HL-60 (cell line): ENCODE measurements at regions not wholly inside any gene's neighbourhood (a gene's known extent, or its start where the extent isn't known, plus 50 kb on each side); places are given as distances from the start of the nearest gene placed in this dataset.

Experiments used
- POLR2AphosphoS5 ChIP-seq: IDR thresholded peaks from 2 replicates; pipeline ENCODE4 v1.6.1; 2012; ENCODE audit warnings: low read depth
- TF ChIP-seq, protein P1 (sequence below): IDR thresholded peaks from one replicate; pipeline ENCODE4 v1.5.1; 2011; ENCODE audit warnings: low read length, control low read depth, inconsistent platforms; ENCODE audit not compliant: insufficient read depth

DNA sequence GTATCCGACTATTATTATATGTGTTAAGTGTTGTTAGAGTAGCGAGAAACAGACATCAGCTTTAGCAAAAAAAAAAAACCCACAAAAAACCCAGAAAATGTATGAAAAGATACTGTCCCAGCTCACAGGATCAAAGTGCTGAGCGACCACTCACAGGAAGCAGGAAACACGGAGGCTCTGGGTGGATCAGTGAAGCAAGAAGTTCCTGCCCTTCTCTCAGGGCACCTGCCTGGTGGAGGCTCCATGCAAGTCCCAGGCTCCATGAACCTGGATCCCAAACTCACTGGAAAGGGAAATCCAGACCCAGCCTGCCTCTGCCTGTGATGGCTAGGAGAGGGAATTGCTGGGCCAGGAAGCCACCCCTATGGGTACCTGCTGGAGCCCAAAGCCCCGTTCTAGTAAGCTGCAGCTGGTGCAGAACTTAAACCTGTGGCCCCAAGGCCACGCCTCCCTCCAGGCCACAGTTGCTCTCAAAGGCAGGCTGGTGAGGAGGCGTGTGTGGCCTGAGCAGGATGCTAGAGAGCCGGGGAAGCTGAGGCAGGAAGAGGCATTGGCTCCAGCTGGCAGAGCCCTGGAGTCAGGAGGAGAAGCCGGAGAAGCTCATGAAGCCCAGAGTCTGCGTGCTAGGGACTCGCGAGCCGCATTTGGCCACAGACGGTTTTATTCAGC lies 63.5 kb upstream of the TAF1B start:
- TF ChIP-seq, protein P1, sequence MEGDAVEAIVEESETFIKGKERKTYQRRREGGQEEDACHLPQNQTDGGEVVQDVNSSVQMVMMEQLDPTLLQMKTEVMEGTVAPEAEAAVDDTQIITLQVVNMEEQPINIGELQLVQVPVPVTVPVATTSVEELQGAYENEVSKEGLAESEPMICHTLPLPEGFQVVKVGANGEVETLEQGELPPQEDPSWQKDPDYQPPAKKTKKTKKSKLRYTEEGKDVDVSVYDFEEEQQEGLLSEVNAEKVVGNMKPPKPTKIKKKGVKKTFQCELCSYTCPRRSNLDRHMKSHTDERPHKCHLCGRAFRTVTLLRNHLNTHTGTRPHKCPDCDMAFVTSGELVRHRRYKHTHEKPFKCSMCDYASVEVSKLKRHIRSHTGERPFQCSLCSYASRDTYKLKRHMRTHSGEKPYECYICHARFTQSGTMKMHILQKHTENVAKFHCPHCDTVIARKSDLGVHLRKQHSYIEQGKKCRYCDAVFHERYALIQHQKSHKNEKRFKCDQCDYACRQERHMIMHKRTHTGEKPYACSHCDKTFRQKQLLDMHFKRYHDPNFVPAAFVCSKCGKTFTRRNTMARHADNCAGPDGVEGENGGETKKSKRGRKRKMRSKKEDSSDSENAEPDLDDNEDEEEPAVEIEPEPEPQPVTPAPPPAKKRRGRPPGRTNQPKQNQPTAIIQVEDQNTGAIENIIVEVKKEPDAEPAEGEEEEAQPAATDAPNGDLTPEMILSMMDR, result no peak
- TF ChIP-seq POLR2AphosphoS5, result no peak
